ENCODE measurements at regions not wholly inside any gene's neighbourhood (a gene's known extent, or its start where the extent isn't known, plus 50 kb on each side); places are given as distances from the start of the nearest gene placed in this dataset.

DNA sequence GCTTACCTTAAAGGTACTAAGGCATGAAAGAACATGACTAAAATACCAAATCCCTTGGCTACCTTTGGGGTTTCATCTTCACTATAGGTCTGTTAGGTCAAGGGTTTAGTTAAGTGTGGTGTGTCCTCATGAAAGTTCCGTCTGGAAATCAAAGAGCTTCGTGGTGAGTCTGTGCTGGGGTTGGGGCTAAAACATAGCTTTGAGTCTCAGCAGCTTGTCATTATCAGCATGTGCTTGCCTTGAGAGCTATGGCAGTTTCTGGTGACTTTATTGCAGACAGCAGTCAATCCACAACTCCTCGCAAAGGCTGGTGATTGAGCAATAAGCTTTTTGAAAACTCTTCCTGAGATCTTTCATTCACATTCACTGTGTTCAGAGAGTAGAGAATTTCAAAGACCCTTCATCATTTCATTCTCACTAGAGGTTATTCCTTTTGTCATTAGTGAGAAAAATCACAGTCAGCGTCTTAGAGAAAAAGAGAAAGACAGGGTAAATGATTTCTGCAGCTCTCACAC lies 53.2 kb upstream of the CCDC6 start:
- no peak for TF ChIP-seq CTCF (IDR thresholded peaks at IDR 0.05)
- TF ChIP-seq POLR2A (IDR thresholded peaks at IDR 0.05): no peak

Measured in right lobe of liver (tissue), 4 donors.